DMS53 treated with DMSO at 0.1 percent for 48 hours (cell line): ENCODE measurements at regions not wholly inside any gene's neighbourhood (a gene's known extent, or its start where the extent isn't known, plus 50 kb on each side); places are given as distances from the start of the nearest gene placed in this dataset.

Source experiments
- DNase-seq: peaks from one replicate; lab custom pipeline; 2025; ENCODE audit not compliant: unreplicated experiment; lab: John Stamatoyannopoulos, UW

GRCh38 chr12:105834496-105834895 lies 304.3 kb downstream of the NUAK1 start:
- no peak for DNase-seq

GRCh38 chr12:105835580-105836241 lies 303.0 kb downstream of the NUAK1 start:
- no peak for DNase-seq

- DNase-seq, result no peak
These were observed 302.5 kb downstream of the NUAK1 start for GRCh38 chr12:105836242-105836622.

DNA sequence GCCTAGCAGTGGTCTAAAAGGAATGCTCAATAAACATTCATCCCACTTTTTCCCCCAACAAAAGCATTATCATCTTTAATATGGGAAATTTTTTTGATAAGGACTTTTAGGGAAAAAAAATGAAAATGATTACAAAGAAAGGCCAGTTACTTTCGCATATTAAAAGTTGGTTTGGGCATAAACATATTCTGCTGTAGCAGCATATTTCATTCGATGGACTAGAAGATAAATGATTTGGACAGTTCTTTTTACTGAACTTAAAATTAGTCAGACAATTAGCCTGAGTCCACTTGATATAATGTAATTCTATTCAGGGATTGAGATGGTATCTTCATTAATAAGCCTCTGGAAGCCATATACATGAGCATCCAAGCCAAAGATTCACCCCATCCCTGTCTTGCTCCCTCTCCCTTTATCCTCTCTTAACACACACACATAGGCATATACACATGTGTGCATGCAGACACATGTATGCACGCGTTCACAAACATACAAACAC lies 299.1 kb downstream of the NUAK1 start:
- DNase-seq, result no peak

- DNase-seq, result no peak
These were observed 298.4 kb downstream of the NUAK1 start for GRCh38 chr12:105840384-105840783.

DNA sequence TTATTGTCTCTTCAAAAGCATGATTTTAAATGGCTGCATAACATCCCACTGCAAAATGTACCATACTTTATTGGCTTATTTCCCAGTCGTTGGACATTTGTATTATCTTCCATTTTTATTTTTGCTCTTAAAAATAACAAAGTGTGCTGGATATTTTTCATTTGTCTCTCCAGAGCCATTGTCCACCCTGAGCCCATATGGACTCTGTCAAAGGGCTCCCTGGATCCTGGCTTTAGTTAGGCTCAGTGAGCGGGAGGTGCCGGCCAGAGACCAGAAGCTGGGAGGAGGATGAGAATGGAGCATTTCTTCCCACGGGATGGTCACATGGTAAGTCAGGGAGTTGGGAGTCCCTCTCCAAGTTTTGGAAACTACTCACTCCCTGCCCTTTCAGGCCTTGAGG lies 296.9 kb downstream of the NUAK1 start:
- no peak for DNase-seq

GRCh38 chr12:105843561-105843960 lies 295.2 kb downstream of the NUAK1 start:
- no peak for DNase-seq

GRCh38 chr12:105843986-105844760 lies 294.6 kb downstream of the NUAK1 start:
- no peak for DNase-seq

DNA sequence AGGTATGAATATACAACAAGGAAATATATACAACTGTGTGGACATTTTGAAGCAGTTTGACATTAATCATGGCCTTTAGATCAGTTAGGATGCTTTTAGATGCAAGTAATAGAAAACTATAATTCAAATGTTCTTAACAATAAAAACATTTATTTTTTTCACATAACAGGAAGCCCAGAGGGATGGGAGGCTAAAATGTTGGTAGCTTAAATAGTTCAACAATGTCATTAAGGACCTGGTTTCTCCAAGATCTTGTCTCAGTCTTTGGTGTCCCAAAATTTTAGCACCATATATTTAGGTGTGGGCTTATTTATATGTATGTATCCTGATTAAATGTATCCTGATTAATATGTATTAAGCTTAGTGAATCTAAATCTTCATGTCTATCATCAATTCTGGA lies 292.4 kb downstream of the NUAK1 start:
- DNase-seq, result no peak

- no peak for DNase-seq
These were observed 291.7 kb downstream of the NUAK1 start for GRCh38 chr12:105847068-105847467.

GRCh38 chr12:105848286-105848685 lies 290.5 kb downstream of the NUAK1 start:
- DNase-seq, result no peak

DNA sequence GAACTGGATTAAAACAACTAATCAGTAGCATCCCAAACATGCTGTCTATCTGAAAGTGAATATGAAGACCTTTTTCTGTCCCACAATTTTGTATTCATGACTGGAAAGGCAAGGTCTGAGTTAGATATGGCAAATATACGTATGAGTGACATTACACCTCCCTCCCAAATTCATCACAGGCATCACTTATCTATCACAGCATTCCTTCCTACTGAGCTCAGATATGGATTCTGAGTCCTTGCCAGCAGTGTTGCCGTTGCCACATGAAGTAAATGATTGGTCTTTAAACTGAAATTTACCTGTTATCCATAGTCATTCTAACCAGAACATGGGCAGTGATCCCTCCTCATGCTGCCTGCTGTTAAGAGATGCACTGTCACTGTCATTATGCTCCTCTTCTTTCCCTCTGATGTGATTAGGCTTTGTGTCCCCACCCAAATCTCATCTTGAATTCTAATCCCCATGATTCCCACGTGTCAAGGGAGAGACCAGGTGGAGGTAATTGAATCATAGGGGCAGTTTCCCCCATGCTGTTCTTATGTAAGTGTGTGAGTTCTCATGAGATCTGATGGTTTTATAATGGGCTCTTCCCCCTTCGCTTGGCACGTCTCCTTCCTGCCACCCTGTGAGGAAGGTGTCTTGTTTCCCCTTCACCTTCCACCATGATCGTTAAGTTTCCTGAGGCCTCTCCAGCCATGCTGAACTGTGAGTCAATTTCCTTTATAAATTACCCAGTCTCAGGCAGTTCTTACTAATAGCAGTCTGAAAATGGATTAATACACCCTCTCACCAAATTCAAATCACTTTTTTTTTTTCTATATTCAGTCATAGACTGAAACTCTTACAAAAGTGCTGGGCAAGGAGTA lies 288.4 kb downstream of the NUAK1 start:
- no peak for DNase-seq

- DNase-seq, result no peak
These were observed 286.3 kb downstream of the NUAK1 start for GRCh38 chr12:105852496-105852895.

DNA sequence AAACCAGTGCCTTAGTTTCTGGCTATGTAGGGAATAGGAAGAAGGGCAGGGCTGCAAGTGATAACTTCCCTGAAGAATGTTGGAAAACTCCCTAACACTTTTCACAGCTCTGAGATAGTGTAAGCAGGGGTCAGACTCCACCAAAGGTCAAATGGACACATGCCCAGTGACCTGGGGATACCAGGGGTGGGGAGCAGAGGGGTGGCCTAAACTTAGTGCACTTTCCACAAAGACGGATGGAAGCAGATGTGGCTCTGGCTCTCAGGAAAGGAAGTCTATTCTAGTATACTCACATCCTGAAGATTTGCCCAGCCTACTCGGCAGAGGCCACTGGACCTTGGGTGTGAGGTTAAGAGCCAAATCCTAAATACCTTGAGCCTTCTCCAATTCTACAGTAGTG lies 285.8 kb downstream of the NUAK1 start:
- DNase-seq, result no peak

- no peak for DNase-seq
These were observed 284.7 kb downstream of the NUAK1 start for GRCh38 chr12:105854071-105854470.

DNA sequence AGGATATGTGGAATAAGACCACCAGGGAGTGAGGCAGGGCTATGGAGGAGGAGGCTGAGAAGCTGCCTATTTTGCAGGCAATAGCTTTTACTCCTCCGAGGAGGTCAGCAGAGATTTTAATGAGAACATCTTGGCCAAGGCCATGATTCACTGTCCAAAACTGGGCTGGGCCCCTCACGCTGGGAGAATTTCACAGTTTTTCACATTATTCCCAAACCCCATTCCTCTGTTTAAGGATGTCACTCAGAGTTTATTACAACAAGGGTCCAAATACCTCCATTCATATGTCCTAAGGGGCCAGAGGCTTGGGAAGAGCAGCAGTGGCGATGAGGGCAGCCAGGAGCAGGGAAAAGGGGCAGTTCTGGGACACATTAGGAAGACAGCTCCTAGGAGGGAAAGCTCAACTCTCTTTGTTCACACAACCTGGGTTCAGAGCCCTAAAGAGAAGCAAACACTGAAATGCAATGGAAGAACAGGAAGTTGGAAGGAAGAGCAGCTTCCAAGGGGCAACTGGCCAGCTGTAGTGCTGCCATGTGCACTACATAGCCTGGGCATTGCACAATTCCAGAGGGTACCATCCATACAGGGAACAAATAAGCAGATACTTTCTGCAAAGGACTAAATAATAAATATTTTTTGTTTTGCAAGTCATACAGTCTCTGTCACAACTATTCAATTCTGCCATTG lies 283.2 kb downstream of the NUAK1 start:
- no peak for DNase-seq

DNA sequence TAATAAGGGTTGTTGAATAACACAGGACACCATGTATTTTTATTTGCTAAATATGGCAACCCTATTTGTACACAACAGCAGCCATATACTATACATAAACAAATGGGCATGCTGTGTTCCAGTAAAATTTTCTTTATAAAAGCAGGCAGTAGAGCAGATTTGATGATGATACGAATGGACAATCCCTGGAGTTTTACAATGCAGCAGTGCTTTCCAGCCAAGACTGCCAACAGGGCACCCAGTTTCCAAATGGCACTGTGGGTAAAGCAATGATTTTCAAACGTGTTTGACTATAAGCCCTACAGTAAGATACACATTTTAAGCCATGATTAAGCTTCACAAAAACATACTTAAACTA lies 282.7 kb downstream of the NUAK1 start:
- DNase-seq, result no peak

DNA sequence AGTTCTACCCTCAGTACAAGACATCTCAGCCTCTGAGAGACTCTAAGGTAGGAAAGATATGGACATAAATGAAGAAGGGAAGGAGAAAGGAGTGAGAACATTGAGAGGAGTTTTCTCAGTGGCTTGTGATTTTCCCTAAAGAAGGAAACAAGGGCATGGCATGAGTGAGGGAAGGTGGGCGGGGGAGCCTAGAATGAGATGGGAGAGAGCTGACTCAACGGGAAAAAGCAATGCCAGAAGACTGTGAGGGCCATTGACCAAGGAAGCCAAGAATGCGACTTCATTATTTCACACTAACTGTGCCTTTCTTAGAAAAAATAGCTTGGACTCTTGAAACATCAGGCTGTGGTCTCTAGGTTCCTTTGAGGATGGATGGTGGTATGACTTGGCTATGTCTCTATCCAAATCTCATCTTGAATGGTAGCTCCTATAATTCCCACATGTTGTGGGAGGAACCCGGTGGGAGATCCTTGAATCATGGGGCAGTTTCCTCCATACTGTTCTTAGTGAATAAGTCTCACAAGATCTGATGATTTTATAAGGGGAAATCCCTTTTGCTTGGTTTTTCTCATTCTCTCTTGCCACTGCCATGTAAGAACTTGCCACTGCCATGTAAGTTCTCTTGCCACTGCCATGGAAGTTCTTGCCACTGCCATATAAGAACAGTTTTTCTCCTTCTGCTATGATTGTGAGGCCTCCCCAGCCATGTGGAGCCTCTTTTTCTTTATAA lies 279.6 kb downstream of the NUAK1 start:
- no peak for DNase-seq

DNA sequence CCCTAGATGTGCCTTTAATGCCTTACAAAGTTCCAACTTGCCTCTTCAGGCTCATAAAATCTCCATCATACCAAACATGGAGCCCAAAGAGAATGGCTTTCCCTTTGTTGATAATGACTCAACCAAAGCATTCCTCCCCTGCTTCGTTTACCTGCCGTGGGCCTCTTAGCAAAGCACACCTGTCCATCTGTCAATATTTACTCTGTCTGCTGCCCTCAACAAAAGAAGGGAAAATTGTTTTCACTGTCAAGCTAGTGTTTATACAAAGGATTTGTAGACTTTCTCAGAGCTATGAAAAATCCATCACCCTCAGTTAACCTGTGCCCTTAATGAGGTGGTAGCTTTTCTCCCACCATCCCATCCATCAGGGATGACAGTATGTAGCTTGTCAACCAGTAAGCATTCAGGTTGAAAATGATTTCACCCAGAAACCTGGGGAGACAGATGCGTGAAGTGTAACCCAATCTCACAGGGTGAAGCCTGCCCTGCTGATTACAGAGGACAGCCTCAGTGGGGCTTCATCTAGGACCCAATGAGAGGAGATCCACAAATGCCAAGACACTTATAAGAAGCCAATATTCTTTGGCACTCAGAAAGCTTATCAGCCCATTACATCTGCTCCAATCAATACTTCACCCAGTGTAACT lies 278.1 kb downstream of the NUAK1 start:
- peak; percentile 100 for DNase-seq

DNA sequence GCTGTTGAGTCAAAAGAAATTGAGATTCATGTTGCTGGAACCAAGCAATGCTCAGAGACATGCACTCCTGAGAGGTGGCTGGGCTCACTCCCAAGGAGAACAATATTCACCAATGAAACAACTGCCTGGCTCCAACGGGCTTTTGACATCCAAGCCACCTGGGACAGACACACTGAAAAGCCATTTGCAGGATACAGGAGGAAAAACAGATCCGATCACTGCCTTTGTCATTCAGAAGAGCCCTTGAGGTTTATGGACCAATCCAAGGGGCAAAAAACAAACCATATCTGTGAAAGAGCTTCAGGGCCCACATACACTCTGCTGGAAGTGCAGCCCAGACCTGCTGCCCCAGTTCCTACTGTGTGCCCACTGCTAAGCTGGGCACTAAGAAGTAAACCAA lies 277.5 kb downstream of the NUAK1 start:
- DNase-seq, result peak; percentile 88
